ENCODE measurements at regions not wholly inside any gene's neighbourhood (a gene's known extent, or its start where the extent isn't known, plus 50 kb on each side); places are given as distances from the start of the nearest gene placed in this dataset.

DNA sequence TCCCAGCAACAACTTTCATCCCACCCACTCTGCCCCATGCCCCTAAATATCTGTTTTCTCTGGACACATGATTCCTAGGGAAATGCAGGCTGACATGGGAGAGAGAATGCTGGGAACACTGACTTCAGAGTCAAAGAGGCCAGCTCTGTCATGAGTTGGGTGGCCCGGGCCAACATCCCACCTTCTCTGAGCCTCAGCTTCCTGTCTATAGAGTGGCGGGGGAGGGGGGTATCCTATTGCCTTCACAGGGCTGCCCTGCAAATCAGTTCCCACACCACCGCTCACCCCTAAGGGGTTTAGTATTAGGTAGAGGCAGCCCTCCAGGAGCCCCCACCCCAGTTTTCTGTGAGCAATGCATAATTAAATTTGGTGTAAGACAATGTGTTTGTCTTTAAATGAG, 175.0 kb upstream of the NCAM1 start:
- DNase-seq (ENCODE audit: low read depth) = no peak

DNA sequence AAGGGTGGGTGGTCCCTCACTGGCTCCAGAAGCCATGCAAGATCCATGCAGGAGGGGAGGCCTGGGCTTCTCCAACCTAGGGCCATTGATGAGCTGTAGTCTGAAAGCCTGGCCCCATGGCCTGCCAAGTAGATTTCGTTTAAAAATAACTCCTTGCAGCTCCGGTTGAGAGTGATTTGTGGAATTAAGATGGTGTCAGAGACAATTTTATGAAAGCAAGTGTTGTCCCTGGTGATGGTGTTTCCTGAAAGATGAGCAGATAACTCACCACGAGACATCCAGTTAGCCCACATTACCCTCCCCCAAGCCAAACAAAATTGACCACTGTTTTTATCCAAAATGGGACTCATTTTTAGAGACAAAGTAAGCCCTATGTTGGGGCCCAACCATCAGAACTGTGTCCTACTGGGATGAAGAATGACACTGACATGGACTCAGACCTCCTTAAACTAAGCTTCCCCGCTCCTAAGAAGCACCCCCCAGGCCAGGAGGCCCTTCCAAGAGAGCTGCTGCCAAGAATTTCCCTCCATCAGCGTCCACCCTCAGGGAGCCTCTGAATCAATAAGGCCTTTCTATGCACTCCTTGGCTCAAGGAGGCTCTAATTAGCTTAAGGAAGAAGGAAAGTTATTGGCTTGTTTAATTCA, 174.2 kb upstream of the NCAM1 start:
- DNase-seq (ENCODE audit: low read depth) = no peak

DNA sequence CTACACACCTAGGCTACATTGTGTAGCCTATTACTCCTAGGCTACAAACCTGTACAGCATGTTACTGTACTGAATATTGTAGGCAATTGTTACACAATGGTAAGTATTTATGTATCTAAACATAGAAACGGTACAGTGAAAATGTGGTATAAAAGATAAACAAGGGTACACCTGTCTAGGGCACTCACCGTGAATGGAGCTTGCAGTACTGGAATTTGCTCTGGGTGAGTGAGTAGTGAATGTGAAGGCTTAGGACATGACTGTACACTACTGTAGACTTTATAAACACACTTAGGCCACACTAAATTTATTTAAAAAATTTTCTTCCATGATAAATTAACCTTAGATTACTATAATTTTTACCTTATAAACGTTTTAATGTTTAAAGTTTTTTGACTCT, 171.7 kb upstream of the NCAM1 start:
- no peak for DNase-seq (ENCODE audit: low read depth)

DNA sequence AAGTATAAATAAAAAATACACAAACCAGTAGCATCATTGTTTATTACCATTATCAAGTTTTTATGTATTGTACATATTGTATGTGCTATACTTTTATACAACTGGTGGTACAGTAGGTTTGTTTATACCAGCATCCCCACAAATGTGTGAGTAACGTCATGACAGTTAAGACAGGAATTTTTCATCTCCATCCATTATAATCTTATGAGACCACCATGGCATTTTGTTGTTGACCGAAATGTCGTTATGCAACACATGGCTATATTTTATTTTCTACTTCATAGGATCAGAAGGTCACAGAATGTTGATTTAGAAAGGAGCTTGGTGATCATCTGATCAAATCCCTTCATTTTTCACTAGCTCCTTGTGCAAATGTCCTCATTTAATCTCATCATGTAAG, 170.9 kb upstream of the NCAM1 start:
- no peak for DNase-seq (ENCODE audit: low read depth)

DNA sequence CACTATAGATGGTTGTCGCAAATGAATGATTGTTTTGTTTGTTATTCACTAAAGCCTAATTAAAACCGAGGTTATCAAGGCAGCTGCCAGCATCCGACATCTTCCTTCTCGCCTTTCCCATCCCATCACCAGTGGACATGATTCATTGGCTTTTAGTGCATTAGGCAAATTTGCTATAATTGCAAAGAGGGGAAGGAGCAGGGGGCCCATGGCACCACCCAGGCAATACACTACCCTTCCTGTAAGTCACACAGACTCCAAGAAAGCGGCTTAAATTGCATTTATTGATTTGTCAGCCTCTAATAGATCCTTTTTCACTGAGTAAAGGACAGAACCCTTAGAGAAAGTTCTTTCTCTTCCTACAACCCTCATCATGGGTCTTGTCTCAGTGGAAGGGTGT, 169.2 kb upstream of the NCAM1 start:
- DNase-seq (ENCODE audit: low read depth) = no peak

DNA sequence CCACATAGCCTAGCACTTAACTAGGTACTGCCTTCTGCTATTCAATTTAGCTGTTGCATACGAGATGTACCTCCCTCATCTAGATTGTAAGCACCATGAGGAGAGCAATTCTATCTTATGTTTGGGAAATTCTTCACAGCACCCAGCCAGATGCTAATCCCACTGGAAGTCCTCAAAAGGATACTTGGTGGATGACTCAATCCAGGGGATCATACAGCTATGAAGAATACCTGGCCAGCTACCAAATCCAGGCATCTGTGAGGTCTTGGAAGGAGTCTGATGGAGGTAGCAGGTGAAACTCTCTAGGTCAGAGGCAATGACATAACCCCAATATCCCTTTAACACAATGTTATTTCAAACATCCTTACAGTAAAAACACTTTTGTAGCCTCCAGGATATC, 167.8 kb upstream of the NCAM1 start:
- DNase-seq (ENCODE audit: low read depth) = no peak

DNA sequence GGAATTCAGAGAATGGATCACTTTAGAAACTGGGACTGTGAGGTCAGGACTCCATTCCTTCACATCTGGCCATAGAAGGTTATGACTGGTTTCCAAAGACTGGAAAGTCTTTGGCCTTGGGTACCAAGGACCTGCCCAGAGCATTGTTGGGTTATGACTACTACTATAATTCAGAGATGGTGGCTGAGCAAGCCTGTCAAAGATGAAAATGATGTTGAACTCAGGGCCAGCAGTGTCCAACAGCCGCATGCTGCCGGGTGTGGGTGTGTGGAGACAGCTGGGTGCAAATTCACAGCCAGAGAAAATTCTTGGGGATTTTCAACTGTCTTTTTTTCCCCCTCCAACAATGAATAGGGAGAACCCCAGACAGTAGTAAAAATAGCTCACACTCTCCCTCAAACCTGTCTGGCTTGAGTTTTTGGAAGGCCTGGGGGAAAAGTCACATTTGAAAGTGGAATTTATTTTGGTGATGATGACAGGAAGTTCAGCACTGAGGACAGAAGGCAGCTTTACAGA, 166.8 kb upstream of the NCAM1 start:
- DNase-seq (ENCODE audit: low read depth) = no peak

DNA sequence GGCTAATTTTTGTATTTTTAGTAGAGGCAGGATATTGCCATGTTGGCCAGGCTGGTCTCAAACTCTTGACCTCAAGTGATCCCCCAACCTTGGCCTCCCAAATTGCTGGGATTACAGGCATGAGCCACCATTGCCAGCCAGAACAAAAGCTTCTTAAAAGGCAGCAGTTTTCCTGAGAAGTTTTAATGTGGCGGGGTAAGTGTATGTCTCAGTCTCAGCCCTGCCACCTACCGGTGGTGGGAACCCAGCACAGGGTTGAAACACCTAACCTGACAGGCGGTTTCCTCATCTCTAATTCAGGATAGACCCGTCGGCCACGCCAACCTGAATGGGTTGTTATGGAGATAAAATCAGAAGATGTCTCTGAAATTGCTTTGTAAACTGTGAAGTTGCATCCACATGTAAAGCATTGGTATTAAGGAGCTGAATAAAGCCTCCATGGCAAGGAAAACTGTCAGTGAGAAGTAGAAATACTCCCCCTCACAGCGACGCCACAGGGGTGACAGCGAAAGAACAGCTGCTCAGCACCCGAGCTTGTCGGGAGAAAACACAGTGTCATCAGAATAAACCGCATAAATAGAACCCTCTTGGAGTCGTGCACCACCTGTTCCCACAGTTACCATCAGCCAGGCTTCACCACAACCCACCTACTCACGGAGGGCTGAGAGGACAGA, 165.9 kb upstream of the NCAM1 start:
- DNase-seq (ENCODE audit: low read depth) = no peak

DNA sequence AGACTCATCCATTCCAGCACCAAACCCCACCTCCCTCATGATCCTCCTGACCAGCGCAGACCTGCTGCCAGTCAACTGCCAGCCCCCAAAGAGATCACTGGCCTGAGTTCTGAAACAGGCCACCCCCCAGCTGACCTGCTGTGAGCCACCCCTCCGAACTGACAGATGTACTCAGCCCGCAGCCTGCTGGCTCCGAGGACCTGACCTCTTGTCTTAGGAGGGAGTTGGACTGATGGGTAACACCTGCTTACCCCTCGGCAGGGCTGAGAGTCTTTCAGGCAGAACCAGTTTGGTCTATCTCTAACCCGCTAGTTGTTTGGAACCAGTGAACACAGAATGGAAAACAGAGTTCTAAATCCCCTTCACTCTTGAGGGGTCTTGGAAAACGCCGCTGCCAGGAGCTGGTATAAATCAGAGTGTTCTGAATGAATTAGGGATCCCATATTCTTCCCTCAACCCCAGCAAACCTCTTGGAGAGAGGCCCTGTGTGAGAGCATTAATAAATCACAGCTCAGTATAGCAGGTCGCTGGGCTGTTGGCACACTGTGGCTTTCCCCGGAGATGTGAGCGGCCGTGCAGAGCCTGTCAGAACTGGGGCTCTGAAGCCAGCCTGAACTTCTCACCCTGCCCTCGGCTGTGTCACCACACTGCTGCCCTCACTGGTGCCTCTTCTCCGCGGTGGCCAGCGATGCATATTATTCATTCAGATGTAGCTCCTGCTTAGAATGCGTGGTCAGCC, 165.1 kb upstream of the NCAM1 start:
- no peak for DNase-seq (ENCODE audit: low read depth)

DNA sequence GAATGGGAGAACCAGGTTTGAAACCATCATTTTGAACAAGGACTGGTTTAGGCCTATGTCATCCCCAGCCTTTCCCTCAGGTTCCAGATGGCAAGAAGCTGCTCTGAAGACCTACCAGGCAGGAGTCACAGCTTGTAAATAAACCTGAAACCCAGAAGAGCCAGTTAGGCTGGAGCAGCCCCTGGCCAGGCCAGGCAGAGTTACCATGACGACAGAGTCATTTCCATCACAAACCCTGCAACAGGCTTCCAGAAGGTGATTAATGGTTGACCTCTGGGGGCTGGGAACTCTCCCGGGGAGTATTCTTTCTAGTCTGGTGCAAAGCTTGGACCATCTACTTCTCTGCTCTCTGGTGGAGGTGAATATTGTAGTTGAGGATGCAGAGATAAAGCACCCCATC, 164.1 kb upstream of the NCAM1 start:
- no peak for DNase-seq (ENCODE audit: low read depth)

DNA sequence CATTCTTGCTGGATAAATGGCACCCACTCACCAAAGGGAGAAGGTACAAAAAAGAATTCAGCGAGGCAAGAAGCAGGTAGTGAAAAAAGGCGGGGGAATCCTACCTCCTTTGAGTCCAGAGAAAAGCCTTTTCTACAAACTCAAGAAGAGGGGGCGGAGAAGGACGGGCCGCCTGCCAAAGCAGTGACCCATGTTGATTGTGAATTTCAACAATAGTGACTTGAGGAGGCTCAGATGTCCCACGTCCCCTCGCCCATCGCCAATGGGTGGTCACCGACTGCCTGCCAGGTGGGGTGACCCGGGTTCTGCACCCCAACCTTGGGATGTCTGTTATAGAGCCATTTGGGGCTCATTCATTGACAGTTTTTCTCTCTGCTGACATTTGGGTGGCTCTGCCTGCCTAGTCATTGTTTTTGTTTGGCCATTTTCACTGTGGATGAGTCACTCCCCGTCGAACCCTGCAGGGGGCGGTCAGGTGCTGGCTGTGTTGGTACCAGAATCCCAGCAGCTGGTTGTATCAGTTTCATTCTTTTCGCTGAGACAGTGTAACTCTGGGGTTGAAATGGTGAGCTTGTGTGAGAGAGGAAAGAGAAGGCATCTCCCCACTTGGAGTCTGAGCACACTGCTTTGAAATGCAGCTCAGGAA, 163.4 kb upstream of the NCAM1 start:
- no peak for DNase-seq (ENCODE audit: low read depth)

DNA sequence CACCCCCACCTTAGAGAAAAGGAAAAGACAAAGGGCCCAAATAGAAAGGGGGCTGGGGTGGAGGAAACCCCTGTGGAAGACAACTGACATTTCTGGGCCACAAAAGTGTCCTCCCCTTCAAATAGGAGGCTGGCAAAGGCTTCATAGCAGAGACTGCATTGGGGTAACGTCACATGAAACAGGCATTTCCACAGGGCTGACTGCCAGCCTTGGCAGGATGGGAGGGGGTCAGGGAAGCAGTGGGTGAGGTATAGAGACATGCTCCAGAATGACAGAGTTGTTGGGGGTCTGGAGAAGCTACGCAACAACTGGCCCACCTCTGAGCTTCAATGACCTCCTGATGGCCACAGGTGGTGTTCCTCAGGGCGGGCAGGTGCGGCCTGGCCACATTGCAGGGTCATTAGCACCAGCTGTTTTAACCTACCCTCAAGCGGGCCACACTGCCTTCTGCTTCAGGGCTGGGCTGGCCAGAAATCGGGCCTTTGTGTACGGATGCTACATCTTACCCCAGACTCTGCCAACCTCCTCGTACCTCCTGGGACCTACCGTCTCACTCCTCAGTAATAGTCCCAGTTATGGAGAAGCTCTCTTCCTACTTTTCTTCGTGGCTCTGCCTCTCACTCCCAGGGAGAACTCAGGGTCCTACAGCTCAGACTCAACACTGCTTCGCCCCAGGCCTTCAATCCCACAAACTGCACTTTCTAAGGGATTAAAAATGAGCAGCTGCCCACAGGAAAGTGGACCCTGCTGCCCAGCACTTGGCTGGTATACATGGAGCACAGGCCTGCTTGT, 160.0 kb upstream of the NCAM1 start:
- no peak for DNase-seq (ENCODE audit: low read depth)

DNA sequence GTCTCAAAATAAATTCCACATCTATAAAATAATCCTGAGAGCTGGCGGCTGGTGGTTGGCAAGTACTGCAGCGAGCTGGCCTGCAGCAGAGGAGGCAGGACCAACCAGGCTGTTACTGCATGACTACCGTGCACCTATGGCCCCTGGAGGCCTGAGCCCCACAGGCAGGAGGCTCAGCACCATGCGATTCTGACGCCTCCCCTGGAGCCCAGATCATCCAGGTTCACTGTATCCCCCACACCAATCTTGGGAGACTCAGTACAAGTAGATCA, 159.5 kb upstream of the NCAM1 start:
- no peak for DNase-seq (ENCODE audit: low read depth)

DNA sequence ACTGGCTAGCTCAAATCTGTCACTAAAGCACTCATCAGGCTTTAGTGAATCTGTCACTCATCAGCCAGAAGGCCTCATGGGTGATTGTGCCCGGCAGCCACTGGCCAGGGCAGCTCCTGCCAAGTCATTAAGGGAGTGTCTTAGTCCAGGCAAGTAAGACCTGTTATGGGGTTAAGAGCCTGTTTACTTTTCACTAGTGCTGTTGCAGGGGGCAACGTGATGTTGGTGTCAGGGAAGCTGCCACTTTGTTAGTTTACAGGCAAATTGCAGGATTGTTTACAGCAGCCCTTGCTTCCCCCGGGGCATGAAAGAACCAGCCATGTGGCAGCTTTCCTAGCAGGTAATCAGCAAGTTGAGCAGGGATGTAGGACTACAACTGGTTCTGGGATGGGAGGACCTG, 155.6 kb upstream of the NCAM1 start:
- DNase-seq (ENCODE audit: low read depth) = no peak

DNA sequence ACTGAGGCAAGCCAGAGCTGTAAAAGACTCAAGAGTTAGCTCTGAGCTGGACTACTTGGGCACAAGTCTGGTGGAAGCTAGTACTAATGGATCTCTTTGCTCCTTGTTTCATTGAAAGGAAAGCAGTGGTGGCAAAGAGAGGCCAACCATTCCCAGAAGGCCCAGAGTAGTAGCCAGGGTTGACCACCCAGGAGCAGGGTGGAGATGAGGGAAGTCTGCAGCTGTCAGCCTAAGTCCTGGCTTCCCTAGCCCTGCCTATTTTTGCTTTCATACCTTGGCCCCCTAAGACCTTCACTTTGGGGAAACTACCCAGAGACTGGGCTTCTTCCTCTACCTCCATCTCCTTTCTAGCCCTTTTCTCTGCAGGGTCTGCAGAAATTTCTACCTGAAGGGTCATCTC, 155.0 kb upstream of the NCAM1 start:
- no peak for DNase-seq (ENCODE audit: low read depth)

DNA sequence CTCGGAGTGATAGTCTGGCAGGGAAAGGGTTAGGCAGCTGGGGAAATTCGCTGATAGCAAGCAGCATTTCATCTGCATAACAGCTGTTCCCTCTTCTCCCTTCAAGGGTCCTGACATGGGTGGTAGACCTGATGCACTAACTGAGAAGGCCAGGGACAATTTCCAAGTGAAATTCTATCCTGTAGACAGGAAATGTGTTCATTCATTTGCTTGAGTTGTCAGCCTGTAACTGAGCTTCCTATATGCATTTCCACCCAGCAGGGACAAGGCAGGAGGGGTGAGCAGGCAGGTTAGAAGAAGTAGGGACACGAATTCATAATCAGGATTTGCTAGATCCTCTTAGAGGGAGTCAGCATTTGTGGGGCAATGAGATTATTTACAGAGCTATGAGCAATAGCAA, 154.3 kb upstream of the NCAM1 start:
- no peak for DNase-seq (ENCODE audit: low read depth)

DNA sequence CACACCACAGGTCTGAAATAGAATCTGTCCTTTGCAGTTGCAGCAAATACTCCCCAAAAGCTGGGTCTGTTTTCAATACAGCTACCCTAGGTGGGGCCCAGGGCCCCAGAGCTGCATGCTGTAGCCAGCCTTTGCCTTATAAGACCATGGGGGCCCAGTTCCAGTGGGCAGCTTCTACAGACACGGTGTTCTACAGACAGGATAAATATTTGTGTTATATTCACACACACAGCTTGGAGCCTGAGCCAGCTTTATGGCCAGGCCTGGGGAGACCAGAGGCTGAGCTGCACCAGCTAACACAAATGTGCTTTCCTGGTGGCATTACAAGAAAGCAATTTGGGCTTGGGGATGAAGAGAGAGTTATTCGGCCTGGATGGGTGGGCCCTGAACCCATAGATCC, 151.8 kb upstream of the NCAM1 start:
- no peak for DNase-seq (ENCODE audit: low read depth)

DNA sequence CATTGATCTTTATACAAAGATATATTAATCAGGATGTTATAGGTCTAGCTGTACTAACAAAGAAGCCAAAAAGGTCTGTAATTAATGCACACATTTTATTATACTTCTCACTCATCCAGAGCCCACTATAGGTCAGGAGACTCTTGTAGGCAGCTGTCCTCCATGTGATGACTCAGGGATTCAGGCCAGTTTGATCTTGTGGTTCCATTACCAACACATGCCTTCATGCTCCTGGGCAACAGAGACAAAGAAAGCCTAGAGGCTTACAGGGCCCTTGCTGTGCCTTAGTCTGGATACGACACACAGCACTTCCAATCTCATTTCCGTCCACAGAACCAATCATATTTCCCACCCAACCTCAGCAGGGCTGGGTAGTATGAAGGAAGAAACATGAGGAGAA, 150.3 kb upstream of the NCAM1 start:
- DNase-seq (ENCODE audit: low read depth) = no peak

DNA sequence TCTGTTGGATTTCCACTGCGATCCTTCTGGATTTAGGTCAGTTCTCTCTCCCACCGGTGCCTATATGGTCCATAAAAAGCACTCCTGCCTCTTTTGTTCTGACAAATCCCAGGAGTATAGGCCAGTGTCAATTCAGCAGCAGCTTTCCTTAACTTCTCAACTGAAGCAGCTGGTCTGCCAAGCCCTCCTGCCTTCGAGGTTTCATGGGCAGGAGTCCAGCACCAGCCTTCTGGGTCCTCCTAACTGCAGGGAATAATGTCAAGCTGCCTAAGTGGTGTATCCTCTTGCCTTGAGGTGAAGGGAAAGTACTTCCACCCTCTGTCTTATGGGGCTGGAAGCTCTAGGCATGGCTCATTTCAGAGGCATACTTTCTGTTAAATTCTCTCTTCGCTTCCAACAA, 149.4 kb upstream of the NCAM1 start:
- DNase-seq (ENCODE audit: low read depth) = no peak

DNA sequence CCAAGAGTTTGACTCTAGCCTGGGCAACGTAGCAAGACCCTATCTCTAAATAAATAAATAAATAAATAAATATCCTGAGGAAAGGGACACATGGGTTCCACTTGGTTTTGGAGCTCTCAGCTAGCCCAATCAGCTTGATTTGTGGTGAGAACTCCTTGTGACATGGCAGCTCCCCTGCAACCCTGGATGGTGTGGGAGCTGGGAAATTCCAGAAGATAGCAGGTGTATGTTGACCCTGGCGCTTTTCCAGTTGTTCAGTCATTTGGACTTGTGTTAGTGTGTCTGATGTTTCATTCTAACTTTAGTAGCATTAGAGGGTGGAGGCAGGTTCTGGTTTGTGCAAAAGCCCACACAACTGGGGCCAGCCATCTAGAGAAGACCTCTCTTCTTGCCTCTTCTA, 148.5 kb upstream of the NCAM1 start:
- no peak for DNase-seq (ENCODE audit: low read depth)

DNA sequence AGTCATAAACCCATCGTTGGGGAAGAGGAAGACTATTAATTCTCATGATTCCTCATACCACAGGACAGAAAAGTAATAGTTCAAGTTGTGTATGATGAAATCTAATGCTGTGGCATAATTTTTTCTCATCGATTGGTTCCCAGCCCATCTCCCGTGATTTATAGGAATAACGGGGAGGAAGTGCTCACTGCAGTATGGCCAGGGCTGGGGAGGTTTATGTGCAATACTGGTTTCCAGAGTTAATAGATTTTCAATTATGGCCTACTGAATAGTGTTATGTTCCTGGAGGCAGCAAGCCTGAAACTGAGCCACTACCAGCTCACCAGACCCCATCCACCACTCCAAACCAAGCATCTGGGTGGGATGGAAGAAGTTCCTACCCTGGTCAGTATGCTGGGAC, 147.1 kb upstream of the NCAM1 start:
- DNase-seq (ENCODE audit: low read depth) = no peak

DNA sequence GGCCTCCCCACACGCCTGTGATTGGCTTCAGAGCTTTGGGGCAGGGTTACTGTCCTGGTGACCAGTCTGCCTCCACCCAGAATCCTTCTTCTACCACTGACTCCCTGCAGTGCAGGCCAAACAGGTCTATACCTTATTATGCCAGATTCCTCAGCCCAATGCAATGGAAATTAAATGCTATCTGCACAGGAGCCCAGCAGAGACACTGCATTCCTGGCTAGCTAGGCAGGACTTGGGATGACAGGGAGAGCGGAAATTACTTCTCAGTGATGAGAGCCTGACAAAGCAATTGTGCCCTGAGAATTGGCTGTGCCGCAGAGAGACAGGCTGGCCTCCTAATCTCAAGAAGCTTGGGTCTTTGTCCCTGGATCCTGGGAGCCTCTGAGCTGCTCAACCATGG, 143.8 kb upstream of the NCAM1 start:
- DNase-seq (ENCODE audit: low read depth) = no peak

Measured in CMK (cell line).